ENCODE measurements at regions not wholly inside any gene's neighbourhood (a gene's known extent, or its start where the extent isn't known, plus 50 kb on each side); places are given as distances from the start of the nearest gene placed in this dataset.

GRCh38 chr14:22415605-22415959 lies 173.4 kb downstream of the DAD1 start:
- no peak for DNase-seq (ENCODE audit: low read depth)

DNA sequence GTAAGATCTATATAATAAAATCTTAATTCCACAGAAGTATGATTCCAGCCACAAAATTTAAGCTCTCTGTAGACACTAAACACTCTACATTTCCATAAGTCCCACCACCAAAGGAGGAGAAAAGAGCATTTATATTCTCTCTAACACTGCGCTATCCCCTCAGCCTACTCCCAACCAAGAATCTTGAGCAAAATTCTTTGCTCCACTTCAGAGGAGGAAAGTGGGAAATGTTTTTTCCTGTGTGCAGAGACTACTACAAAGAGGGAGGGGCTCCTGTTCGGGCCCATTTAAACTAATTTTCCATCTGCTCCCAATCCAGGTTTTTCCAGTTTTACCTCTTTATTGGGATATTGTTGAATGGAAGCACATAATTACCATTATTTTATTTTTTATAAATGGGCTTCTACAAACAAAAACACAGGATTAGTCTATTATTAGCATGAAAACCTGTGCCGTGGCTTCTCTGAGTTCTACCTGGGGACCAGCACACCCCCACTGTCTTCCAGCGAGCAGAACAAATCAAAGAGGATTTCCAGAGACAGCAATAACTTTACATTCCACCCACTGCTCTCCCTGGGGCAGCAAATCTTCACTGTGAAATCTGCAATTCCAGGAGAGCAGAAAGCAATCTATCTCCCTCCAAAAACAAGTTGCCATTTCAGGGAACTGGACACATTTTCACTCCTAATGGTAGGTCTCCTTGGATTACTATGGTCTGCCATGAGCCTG lies 174.0 kb downstream of the DAD1 start:
- DNase-seq (ENCODE audit: low read depth), result no peak

GRCh38 chr14:22412926-22413411 lies 176.1 kb downstream of the DAD1 start:
- no peak for DNase-seq (ENCODE audit: low read depth)

DNA sequence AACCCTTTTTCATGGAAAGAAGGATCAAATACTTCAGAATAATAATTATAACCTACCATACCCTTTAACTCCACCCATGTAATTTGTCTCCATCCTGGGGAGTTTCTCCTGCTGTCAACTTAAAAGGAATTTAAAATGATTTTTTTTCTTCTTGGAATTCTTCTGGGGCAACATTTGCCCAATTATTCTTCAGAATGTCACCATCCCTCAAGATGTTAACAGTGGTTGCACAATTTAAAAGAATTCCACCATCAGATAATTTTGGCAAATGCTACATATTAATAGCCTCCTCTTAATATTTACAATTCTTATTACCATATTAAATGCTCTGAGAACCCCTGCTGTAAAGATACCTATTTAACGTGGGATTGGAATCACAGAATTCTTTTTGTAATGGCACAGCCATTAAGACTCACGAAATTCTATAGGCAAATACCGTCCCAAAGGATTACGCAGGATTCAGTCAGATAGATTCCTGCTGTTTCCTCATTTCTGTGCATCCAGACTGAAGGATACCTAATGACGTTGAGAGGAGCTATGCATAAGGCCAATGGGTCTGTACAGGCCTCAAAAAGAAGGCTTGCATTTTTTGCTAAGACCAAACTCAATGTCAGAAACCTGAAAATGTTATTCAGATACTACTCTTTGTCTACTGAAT lies 177.5 kb downstream of the DAD1 start:
- DNase-seq (ENCODE audit: low read depth), result no peak

DNA sequence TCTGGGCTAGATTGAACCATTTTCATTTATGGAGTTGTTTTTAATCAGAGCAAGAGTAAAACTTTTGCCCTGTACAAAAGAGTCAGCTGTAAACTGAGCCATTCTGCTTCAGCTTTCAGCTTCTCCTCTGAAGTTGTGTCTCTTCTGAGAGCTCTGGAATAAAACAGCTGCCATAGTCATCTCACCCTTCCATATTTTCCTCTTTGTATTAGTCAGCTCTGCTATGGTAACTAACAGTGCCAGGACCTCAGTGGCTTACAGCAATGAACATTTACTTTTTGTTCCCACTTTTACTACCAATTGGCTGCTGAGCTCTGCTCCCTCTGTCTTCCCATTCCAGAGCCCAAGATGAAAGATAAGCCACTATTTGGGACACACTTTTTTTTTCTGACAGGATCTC lies 178.5 kb downstream of the DAD1 start:
- DNase-seq (ENCODE audit: low read depth), result no peak

DNA sequence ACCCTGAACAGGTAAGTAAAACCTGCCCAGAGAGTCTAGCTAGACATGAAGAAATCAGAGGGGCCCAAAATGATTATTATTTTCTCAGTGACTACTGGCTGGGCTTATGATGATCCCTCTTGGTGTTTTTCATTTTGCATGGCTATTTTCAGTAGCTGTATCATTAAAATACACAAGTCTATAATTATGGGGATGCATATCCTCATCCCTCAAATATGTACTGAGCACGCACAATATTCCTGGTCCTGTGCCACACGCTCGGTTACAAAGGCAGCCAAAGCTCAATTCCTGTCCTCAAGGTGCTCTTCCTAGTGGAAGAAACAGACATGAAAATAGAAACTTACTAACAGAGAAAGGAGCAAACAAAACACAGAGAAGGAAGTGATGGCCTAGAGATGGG lies 180.0 kb downstream of the DAD1 start:
- DNase-seq (ENCODE audit: low read depth), result no peak

DNA sequence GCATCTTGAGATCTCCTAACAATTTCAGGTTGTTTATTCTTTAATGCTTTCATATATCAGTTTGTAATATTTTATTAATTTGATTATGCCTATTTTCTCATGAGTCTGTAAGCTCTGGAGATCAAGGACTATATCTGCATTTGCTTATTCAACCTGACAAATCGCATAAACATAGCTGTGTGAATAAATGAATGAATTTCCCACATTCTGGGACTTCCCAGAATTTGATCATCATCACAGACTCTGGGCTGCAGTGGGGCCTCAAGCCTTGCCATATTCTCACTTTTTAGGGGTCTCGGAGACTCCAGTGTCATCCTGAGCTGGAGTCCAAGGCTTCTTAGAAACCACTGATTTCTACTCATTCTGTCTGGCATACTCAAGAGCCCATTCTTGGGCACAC lies 180.5 kb downstream of the DAD1 start:
- DNase-seq (ENCODE audit: low read depth), result no peak

- no peak for DNase-seq (ENCODE audit: low read depth)
Measured at GRCh38 chr14:22407033-22407432, 182.0 kb downstream of the DAD1 start.

DNA sequence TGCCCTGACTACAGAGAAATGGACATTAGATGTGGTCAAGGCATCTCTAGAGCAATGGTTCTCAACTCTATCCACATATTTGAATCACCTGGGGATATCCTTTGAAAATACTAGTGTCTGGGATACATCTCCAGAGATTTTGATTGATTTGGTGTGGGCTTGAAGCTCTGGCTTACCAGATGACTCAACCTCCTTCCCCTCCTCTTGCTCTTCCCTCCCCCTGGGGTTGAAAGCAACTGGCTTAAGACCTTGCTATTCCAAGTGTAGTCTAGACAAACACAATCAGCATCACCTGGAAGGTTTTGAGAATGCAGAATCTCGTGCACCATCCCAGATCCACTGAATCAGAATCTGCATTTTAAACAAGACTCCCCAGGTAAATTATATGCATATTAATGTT lies 183.8 kb downstream of the DAD1 start:
- no peak for DNase-seq (ENCODE audit: low read depth)

DNA sequence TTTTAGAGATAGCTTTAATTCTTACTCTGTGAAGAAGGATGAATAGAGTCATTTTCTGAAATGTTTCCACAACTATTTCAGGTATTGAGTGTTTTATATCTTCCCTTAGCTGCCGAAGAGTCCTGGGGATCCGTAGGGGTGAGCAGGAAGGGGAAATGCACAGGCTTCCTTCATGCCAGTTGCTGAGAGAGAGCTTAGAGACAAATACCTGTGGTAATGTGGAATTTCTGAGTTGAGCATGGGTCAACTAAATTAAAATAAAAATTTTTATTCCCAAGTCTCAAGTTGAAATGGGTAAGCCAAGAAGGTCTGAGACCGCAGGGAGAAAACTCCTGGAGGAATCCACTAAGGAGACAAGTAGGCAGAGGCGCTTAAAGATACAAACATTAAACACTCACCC lies 185.7 kb downstream of the DAD1 start:
- DNase-seq (ENCODE audit: low read depth), result no peak

GRCh38 chr14:22400655-22401259 lies 188.3 kb downstream of the DAD1 start:
- DNase-seq (ENCODE audit: low read depth), result no peak

DNA sequence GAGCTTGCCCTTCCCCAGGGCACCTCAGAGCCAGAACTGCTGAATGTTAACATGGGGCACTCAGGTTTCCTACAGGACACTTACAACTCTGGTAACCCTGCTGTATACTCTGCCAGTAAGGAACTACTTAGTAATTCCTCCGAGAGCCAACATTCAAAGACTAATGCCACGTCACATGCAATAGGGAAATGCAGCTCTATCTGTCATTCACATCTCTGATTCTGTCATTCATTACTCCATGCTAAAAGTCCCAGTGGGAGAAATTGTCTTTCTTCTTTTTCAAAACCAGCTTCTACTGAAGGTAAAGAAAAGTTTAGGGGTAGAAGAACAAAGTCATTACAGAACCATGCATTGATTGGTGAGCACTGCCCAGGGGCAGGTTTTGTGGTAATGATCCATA lies 189.2 kb downstream of the DAD1 start:
- no peak for DNase-seq (ENCODE audit: low read depth)

GRCh38 chr14:22397221-22397737 lies 191.7 kb downstream of the DAD1 start:
- no peak for DNase-seq (ENCODE audit: low read depth)

GRCh38 chr14:22395803-22396202 lies 193.2 kb downstream of the DAD1 start:
- DNase-seq (ENCODE audit: low read depth), result no peak

DNA sequence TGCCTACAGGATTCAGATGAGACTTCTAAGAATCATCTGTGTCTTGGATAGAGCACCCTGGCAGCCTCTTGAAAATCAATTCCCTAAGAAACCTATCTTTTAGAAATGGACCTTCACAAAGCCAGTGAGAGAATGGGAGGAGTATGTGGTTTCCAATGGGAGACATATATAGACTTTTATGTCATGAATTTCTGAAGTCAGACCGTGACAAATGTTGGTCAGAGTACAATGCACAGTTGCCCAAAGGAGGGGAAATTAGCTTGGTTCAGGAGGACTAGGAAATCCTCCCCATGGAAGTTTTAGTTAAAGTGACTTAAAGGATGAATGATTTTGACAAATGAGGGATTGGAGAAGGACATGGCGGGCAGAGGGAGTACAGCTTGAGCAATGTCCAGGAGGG lies 194.4 kb downstream of the DAD1 start:
- DNase-seq (ENCODE audit: low read depth), result no peak

GRCh38 chr14:22393796-22394195 lies 195.2 kb downstream of the DAD1 start:
- no peak for DNase-seq (ENCODE audit: low read depth)

- no peak for DNase-seq (ENCODE audit: low read depth)
Measured at GRCh38 chr14:22391908-22392565, 197.0 kb downstream of the DAD1 start.

GRCh38 chr14:22390824-22391461 lies 198.1 kb downstream of the DAD1 start:
- no peak for DNase-seq (ENCODE audit: low read depth)

- no peak for DNase-seq (ENCODE audit: low read depth)
Measured at GRCh38 chr14:22390195-22390594, 198.8 kb downstream of the DAD1 start.

DNA sequence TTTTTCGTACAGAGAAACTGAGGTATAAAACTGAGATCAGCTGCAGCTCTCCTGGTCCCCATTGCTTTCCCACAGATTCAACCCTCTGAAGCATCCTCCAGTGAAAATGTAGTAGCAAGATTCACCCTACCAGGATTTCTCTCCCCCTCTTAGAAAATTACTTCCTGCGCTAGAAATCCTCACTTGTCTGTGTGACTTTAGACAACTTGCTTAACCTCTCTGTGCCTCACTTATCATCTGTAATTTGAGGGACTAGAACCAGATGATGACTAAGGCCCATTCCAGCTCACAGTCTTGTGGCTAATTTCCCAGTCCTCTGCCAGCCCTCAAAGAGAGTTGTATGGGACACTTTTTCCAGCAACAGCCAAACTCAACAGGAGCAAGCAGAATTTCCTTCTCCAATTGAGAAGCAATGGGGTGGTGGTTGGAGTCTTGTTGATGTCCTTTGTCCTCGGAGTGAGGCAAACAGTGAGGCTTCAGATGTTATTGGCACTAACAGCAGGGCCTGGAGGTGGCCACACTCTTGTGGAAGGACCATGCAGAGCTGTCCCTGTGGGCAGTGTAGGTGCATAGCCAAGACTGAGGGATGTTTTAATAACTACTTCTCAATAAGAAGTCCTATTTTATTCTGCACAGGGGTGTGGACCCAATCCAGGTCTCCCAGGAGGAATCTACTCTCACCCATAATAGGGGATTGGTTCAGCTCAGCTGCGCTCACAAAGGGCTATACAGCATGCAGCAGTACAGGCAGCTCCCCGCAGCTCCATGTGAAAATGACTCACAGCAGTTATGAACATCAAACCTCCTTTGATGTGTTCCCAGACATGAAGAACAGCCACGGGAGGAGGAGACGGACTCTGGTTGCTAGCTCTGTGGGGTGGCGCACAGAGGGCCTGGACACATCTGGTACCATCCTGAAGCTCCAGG lies 200.1 kb downstream of the DAD1 start:
- no peak for DNase-seq (ENCODE audit: low read depth)

- DNase-seq (ENCODE audit: low read depth), result no peak
Measured at GRCh38 chr14:22387776-22388241, 201.2 kb downstream of the DAD1 start.

Measured in stimulated activated CD8-positive, alpha-beta memory T cell treated with anti-CD3 and anti-CD28 coated beads, Interleukin-7, amount 100 ng/mL, for 24 hours (primary cell).